ENCODE measurements at regions not wholly inside any gene's neighbourhood (a gene's known extent, or its start where the extent isn't known, plus 50 kb on each side); places are given as distances from the start of the nearest gene placed in this dataset.

DNA sequence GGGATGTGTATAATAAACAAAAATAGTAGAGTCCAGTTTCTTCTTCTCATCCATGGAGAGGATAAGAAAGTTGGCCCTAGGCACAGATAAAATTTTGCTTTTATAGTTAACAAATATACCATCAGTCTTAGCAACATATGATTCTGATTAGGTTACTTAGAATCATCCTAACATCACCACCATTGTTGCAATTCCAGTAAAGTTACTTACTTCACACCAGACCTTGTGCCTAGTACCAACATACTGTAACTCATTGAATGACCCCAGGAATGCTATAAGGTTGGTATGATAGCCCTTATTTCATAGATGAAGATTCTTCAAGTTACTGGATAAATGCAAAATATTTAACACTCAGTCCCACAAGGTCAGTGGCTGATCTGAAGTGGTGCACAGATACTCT is 183.8 kb upstream of the ATP2B1 start:
- ChIA-PET POLR2A (no interaction called here), CTCF (no interaction called here), SMC1A (ENCODE audit: uncharacterized antibody, unreplicated experiment) (interaction anchor here (0.5 kb wide), 1 partner anchor 33 kb away, joined by 3 read pairs; no protein-coding TSS in a partner anchor), RAD21 (ENCODE audit: unreplicated experiment) (no interaction called here)
- DNase-seq (ENCODE audit: low read depth, low spot score) (no peak), ATAC-seq (no peak), FAIRE-seq (no peak)
- Histone ChIP-seq H3K36me3 (ENCODE audit: control insufficient read depth in 2 of 2, insufficient read depth in 2 of 2, low read length in 1 of 2) (no peaks in the 10 kb centered on the region), H2AFZ (ENCODE audit: control insufficient read depth, low read depth, low read length) (no peak overlapping the region), H4K20me1 (ENCODE audit: control insufficient read depth, insufficient read depth) (no peaks in the 10 kb centered on the region), H3K4me1 (ENCODE audit: control insufficient read depth, insufficient read depth, low read length) (no peaks in the 10 kb centered on the region), H3K27ac (ENCODE audit: control insufficient read depth, insufficient read depth) (no peak overlapping the region), H3K27me3 (replicated peaks in 1 of 2; ENCODE audit: control insufficient read depth in 2 of 2, insufficient read depth in 2 of 2, low read length in 1 of 2) (no peaks in the 10 kb centered on the region), H3K79me2 (ENCODE audit: control insufficient read depth, insufficient read depth, low read length) (no peaks in the 10 kb centered on the region), H3K4me3 (no peak overlapping the region), H3K9me3 (replicated peaks; ENCODE audit: control insufficient read depth, insufficient read depth, low read length) (peaks cover 1% of the 10 kb centered on the region; the same call in 1 of the 3 replicates), H3K9ac (ENCODE audit: control insufficient read depth, insufficient read depth, low read length) (no peak overlapping the region), H3K4me2 (ENCODE audit: control insufficient read depth, insufficient read depth) (no peak overlapping the region)
- BruUV-seq (replicated peaks) = no TSS peak
- intact Hi-C loops (cut with micrococcal nuclease; ENCODE audit: unreplicated experiment) = no loop called here
- TF ChIP-seq KDM1A (IDR thresholded peaks at IDR 0.05; ENCODE audit: borderline replicate concordance) (no peak), SIN3A (IDR thresholded peaks at IDR 0.05; ENCODE audit: low read depth, low read length) (no peak), RUNX3 (IDR thresholded peaks at IDR 0.05; ENCODE audit: low read length) (no peak)
- in situ Hi-C loops (cut with MboI) = no loop called here

DNA sequence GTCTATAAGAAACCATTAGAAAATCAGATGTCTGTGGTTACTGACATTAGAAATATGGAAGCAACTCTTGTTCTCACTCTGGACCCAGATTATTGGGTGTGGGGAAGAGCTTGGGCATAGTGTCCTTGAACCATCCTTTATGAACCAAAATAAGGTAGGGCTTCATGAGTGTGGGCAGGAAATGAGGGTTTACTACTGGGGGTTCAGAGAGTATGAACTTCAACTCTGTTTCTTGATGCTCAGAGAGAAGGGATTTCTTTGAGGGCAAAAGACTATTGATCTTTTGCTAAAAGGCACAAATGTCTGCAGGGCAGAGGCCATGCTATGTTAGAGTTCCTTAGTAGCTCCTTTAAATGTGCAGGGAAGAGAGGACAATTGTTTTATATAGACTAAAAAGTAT is 183.3 kb upstream of the ATP2B1 start:
- TF ChIP-seq BRCA1 (IDR thresholded peaks at IDR 0.05; ENCODE audit: low read depth, low read length) (no peak), KLF5 (IDR thresholded peaks at IDR 0.05; ENCODE audit: partially characterized antibody) (no peak), YBX1 (IDR thresholded peaks at IDR 0.05) (no peak), ZNF207 (IDR thresholded peaks at IDR 0.05; ENCODE audit: borderline replicate concordance) (no peak), SIX5 (IDR thresholded peaks at IDR 0.05; ENCODE audit: low read depth, low read length, severe bottlenecking) (no peak), TCF3 (IDR thresholded peaks at IDR 0.05; ENCODE audit: borderline replicate concordance, insufficient read depth, low read depth, low read length) (no peak), RAD21 (IDR thresholded peaks at IDR 0.05; ENCODE audit: insufficient read depth, low read depth, low read length) (no peak), JUNB (IDR thresholded peaks at IDR 0.05) (no peak), FOXM1 (IDR thresholded peaks at IDR 0.05; ENCODE audit: low read depth, low read length) (no peak), TAF1 (IDR thresholded peaks at IDR 0.05; ENCODE audit: borderline replicate concordance, low read depth, low read length) (no peak), NR2C1 (IDR thresholded peaks at IDR 0.05) (no peak), ATF7 (IDR thresholded peaks at IDR 0.05; ENCODE audit: low read depth) (no peak), SUZ12 (IDR thresholded peaks at IDR 0.05; ENCODE audit: unreplicated experiment) (no peak), CBFB (IDR thresholded peaks at IDR 0.05; ENCODE audit: low read depth) (no peak), USF1 (IDR thresholded peaks at IDR 0.05; ENCODE audit: borderline replicate concordance, extremely low read length, insufficient read depth, low read depth, low read length) (no peak), SMAD1 (IDR thresholded peaks at IDR 0.05; ENCODE audit: low read depth, partially characterized antibody) (no peak), HCFC1 (IDR thresholded peaks at IDR 0.05; ENCODE audit: low read length) (no peak)
- TF ChIP-seq, protein P1, sequence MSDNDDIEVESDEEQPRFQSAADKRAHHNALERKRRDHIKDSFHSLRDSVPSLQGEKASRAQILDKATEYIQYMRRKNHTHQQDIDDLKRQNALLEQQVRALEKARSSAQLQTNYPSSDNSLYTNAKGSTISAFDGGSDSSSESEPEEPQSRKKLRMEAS (IDR thresholded peaks at IDR 0.05; ENCODE audit: low read depth, low read length) = no peak
- Histone ChIP-seq H3K27ac (ENCODE audit: control insufficient read depth, insufficient read depth) (no peak overlapping the region), H2AFZ (ENCODE audit: control insufficient read depth, low read depth, low read length) (no peak overlapping the region), H4K20me1 (ENCODE audit: control insufficient read depth, insufficient read depth) (no peaks in the 10 kb centered on the region), H3K4me3 (no peak overlapping the region), H3K79me2 (ENCODE audit: control insufficient read depth, insufficient read depth, low read length) (no peaks in the 10 kb centered on the region), H3K9ac (ENCODE audit: control insufficient read depth, insufficient read depth, low read length) (no peak overlapping the region), H3K27me3 (replicated peaks in 1 of 2; ENCODE audit: control insufficient read depth in 2 of 2, insufficient read depth in 2 of 2, low read length in 1 of 2) (no peaks in the 10 kb centered on the region), H3K9me3 (replicated peaks; ENCODE audit: control insufficient read depth, insufficient read depth, low read length) (peaks cover 1% of the 10 kb centered on the region; the same call in 1 of the 3 replicates), H3K36me3 (ENCODE audit: control insufficient read depth in 2 of 2, insufficient read depth in 2 of 2, low read length in 1 of 2) (no peaks in the 10 kb centered on the region), H3K4me2 (ENCODE audit: control insufficient read depth, insufficient read depth) (no peak overlapping the region), H3K4me1 (ENCODE audit: control insufficient read depth, insufficient read depth, low read length) (no peaks in the 10 kb centered on the region)
- no TSS peak for BruUV-seq (replicated peaks)
- ChIA-PET POLR2A (interaction anchor here (0.7 kb wide), 1 partner anchor 40 kb away, joined by 4 read pairs; no protein-coding TSS in a partner anchor), CTCF (no interaction called here), RAD21 (ENCODE audit: unreplicated experiment) (no interaction called here), SMC1A (ENCODE audit: uncharacterized antibody, unreplicated experiment) (no interaction called here)
- ATAC-seq (no peak), DNase-seq (ENCODE audit: low read depth, low spot score) (no peak), FAIRE-seq (no peak)
- intact Hi-C loops (cut with micrococcal nuclease; ENCODE audit: unreplicated experiment) = no loop called here
- in situ Hi-C loops (cut with MboI) = no loop called here

Data from GM12878 (cell line).